HepG2 (cell line): ENCODE measurements at regions not wholly inside any gene's neighbourhood (a gene's known extent, or its start where the extent isn't known, plus 50 kb on each side); places are given as distances from the start of the nearest gene placed in this dataset.

Source experiments
- ATAC-seq: fragments of 200-7000 bp; cut with Tn5 transposase; 3 replicates; pipeline ENCODE4 v1.9.1; 2020; ENCODE audit warnings: mild to moderate bottlenecking, moderate library complexity
- BruUV-seq: library from RNA; stranded (reverse); fragments of 400-500 nt; replicated peaks from 2 replicates; lab custom pipeline; 2021; lab: Mats Ljungman, UMichigan
- CTCF ChIA-PET: fragments of 300-600 bp; formaldehyde crosslinking; extraction: SDS; loops from one replicate; lab custom pipeline; 2021; ENCODE audit warnings: low total read pairs, inconsistent platforms, low intra/inter-chr PET ratio; lab: Yijun Ruan, JAX
- POLR2A ChIA-PET: fragments of 350-600 bp; sonication (Branson Sonifier 250); formaldehyde crosslinking; loops from one replicate; lab custom pipeline; 2020; ENCODE audit warnings: antibody characterized with exemption, inconsistent platforms; lab: Yijun Ruan, JAX
- DNase-seq: peaks from one replicate; pipeline ENCODE4 v3.0.0-alpha.2; 2015; ENCODE audit warnings: low spot score
- FAIRE-seq: peaks from 3 replicates; lab custom pipeline; 2011; peaks lifted over from hg19 to GRCh38; lab: Jason Lieb, UNC
- H2AFZ ChIP-seq: one replicate; pipeline ENCODE4 v1.6.1; 2011; ENCODE audit warnings: low read length, inconsistent platforms
- H3K27ac ChIP-seq: fragments of 300-600 bp; 3 replicates; pipeline ENCODE4 v1.8.0; 2011; ENCODE audit warnings: mixed run types, mild to moderate bottlenecking, mixed read lengths, low read length, inconsistent platforms; ENCODE audit not compliant: insufficient read depth; ENCODE audit errors: extremely low read length
- H3K27me3 ChIP-seq, 2 experiments: fragments of 200-600 bp in 1 of 2; 2 replicates in 1 of 2; 3 replicates in 1 of 2; pipeline versions ENCODE4 v1.6.0 to v1.8.0; 2011; ENCODE audit warnings: low read length in 2 of 2, mild to moderate bottlenecking in 2 of 2, moderate library complexity in 2 of 2, inconsistent platforms in 1 of 2; ENCODE audit not compliant: insufficient read depth in 2 of 2, control insufficient read depth in 1 of 2
- H3K36me3 ChIP-seq, 2 experiments: fragments of 200-600 bp in 1 of 2; replicated peaks in 1 of 2; 2 replicates in 1 of 2; 3 replicates in 1 of 2; pipeline versions ENCODE4 v1.5.1 to v1.8.0; 2011; ENCODE audit warnings: low read length in 2 of 2, inconsistent platforms in 1 of 2; ENCODE audit not compliant: insufficient read depth in 2 of 2, control insufficient read depth in 1 of 2
- H3K4me1 ChIP-seq: 2 replicates; pipeline ENCODE4 v1.5.1; 2012; ENCODE audit warnings: low read length, inconsistent platforms; ENCODE audit not compliant: insufficient read depth
- H3K4me2 ChIP-seq: 2 replicates; pipeline ENCODE4 v1.6.0; 2011; ENCODE audit warnings: low read depth, low read length, inconsistent platforms
- H3K4me3 ChIP-seq, 3 experiments: fragments of 200-600 bp in 1 of 3; sonication (generic), shearing (Covaris generic) in 1 of 3; replicated peaks in 1 of 3; 2 replicates each; pipeline ENCODE4 v1.5.1; 2011 to 2016; ENCODE audit warnings: low read length in 3 of 3, inconsistent platforms in 2 of 3, low read depth in 2 of 3, mild to moderate bottlenecking in 2 of 3, control low read depth in 1 of 3, mixed read lengths in 1 of 3; ENCODE audit not compliant: insufficient read depth in 1 of 3
- H3K79me2 ChIP-seq: one replicate; pipeline ENCODE4 v1.6.1; 2011; ENCODE audit warnings: low read length, inconsistent platforms; ENCODE audit not compliant: insufficient read depth
- H3K9ac ChIP-seq: 2 replicates; pipeline ENCODE4 v1.6.0; 2011; ENCODE audit warnings: mild to moderate bottlenecking, low read depth, low read length, inconsistent platforms; ENCODE audit not compliant: insufficient read depth
- H3K9me3 ChIP-seq: 2 replicates; pipeline ENCODE4 v1.5.1; 2012; ENCODE audit warnings: mild to moderate bottlenecking, low read length
- H4K20me1 ChIP-seq: 2 replicates; pipeline ENCODE4 v1.6.0; 2011; ENCODE audit warnings: inconsistent platforms, mild to moderate bottlenecking, low read length, moderate library complexity; ENCODE audit not compliant: insufficient read depth
- ATRX ChIP-seq: sonication (generic); formaldehyde crosslinking; IDR thresholded peaks from 2 replicates; pipeline ENCODE4 v1.4.0; 2020; ENCODE audit warnings: missing genetic modification reagents, borderline replicate concordance
- KLF11 ChIP-seq: IDR thresholded peaks from 2 replicates; pipeline ENCODE4 v1.6.1; 2016; ENCODE audit warnings: missing compliant biosample characterization
- TBX2 ChIP-seq: sonication (generic); formaldehyde crosslinking; IDR thresholded peaks from 2 replicates; pipeline ENCODE4 v1.5.0; 2020; ENCODE audit warnings: missing genetic modification reagents, mild to moderate bottlenecking, borderline replicate concordance
- TFE3 ChIP-seq: IDR thresholded peaks from 2 replicates; pipeline ENCODE4 v1.6.1; 2016
- TMF1 ChIP-seq: sonication (generic); formaldehyde crosslinking; IDR thresholded peaks from 2 replicates; pipeline ENCODE4 v1.8.1; 2022; ENCODE audit warnings: low read depth, missing genetic modification reagents
- ZNF138 ChIP-seq: sonication (generic); formaldehyde crosslinking; IDR thresholded peaks from 2 replicates; pipeline ENCODE4 v1.5.0; 2020; ENCODE audit warnings: mild to moderate bottlenecking, low read depth, missing genetic modification reagents
- ZNF260 ChIP-seq: sonication (generic); formaldehyde crosslinking; IDR thresholded peaks from 2 replicates; pipeline ENCODE4 v1.4.0; 2020; ENCODE audit warnings: missing genetic modification reagents, low read depth, mild to moderate bottlenecking, borderline replicate concordance
- ZNF598 ChIP-seq: sonication (generic); formaldehyde crosslinking; IDR thresholded peaks from 2 replicates; pipeline ENCODE4 v1.5.1; 2020; ENCODE audit warnings: mild to moderate bottlenecking, missing genetic modification reagents, borderline replicate concordance
- ZNF646 ChIP-seq: sonication (generic); formaldehyde crosslinking; IDR thresholded peaks from 2 replicates; pipeline ENCODE4 v1.9.0; 2021; ENCODE audit warnings: mild to moderate bottlenecking, missing genetic modification reagents
- ZNF800 ChIP-seq: sonication (generic); formaldehyde crosslinking; IDR thresholded peaks from 2 replicates; pipeline ENCODE4 v1.4.0; 2020; ENCODE audit warnings: missing genetic modification reagents
- ZSCAN22 ChIP-seq: sonication (generic); formaldehyde crosslinking; IDR thresholded peaks from 2 replicates; pipeline ENCODE4 v1.4.0; 2020; ENCODE audit warnings: mild to moderate bottlenecking, missing genetic modification reagents
- WGBS: methylation state at CpG from one replicate; pipeline ENCODE4 v1.1.6; 2017; ENCODE audit warnings: low lambda C conversion rate; 5-methylcytosine and 5-hydroxymethylcytosine counted together
- in situ Hi-C: cut with HindIII; loops from 2 replicates; pipeline ENCODE4 v1.10.0; 2017; ENCODE audit warnings: low pct_unique_long_range_greater_than_20kb; ENCODE audit not compliant: extremely low pct_ligation_motif_present
- intact Hi-C: fragments of 100-400 bp; cut with micrococcal nuclease; formaldehyde crosslinking; loops from one replicate; pipeline ENCODE4 v1.10.0; 2022; ENCODE audit not compliant: unreplicated experiment

GRCh38 chr5:96235008-96235910 is 197.8 kb downstream of the PCSK1 start:
- no peak for DNase-seq
- ChIA-PET POLR2A (no interaction called here), CTCF (no interaction called here)
- H3K27me3 ChIP-seq: no peaks in the 10 kb centered on the region
- peaks cover 10% of the 10 kb centered on the region for H3K9me3 ChIP-seq
- no peak for FAIRE-seq
- no TSS peak for BruUV-seq
- H3K4me2 ChIP-seq: no peak overlapping the region
- H3K9ac ChIP-seq: no peak overlapping the region
- H3K27ac ChIP-seq: no peak overlapping the region
- H3K4me3 ChIP-seq: no peak overlapping the region
- ATAC-seq: no peak
- intact Hi-C loops: no loop called here
- H3K4me1 ChIP-seq: peaks cover 10% of the 10 kb centered on the region
- TF ChIP-seq ZNF800 (CRISPR knock-in tag) (no peak), ZNF260 (CRISPR knock-in tag) (no peak), ZNF598 (CRISPR knock-in tag) (no peak), TFE3 (CRISPR knock-in tag) (no peak), ATRX (no peak), TBX2 (no peak), ZNF138 (CRISPR knock-in tag) (no peak), TMF1 (no peak), ZNF646 (CRISPR knock-in tag) (no peak), KLF11 (CRISPR knock-in tag) (no peak), ZSCAN22 (no peak)
- no peak overlapping the region for H2AFZ ChIP-seq
- H3K36me3 ChIP-seq: no peaks in the 10 kb centered on the region
- no peaks in the 10 kb centered on the region for H3K79me2 ChIP-seq
- WGBS: 95% methylated on average over 5 of the region's 5 CpGs
- H4K20me1 ChIP-seq: no peaks in the 10 kb centered on the region
- in situ Hi-C loops: no loop called here
